ENCODE measurements at regions not wholly inside any gene's neighbourhood (a gene's known extent, or its start where the extent isn't known, plus 50 kb on each side); places are given as distances from the start of the nearest gene placed in this dataset.
A peak's percentile ranks its signal among the peaks of the same experiment; 100 is the strongest.
"Not testable (repeated sequence)": the region's sequence is repeated elsewhere in the genome, so short reads cannot be mapped to it uniquely, and the experiment has no call there.

- no peak for DNase-seq (ENCODE audit: low spot score)
Observed at GRCh38 chr3:11739706-11740105, 96.0 kb upstream of the VGLL4 start.

GRCh38 chr3:11739123-11739522, 95.4 kb upstream of the VGLL4 start:
- DNase-seq (ENCODE audit: low spot score) = no peak

- DNase-seq (ENCODE audit: low spot score) = no peak
Observed at GRCh38 chr3:11737742-11738141, 94.0 kb upstream of the VGLL4 start.

- DNase-seq (ENCODE audit: low spot score) = no peak
Observed at GRCh38 chr3:11736136-11736833, 92.6 kb upstream of the VGLL4 start.

- no peak for DNase-seq (ENCODE audit: low spot score)
Observed at GRCh38 chr3:11735638-11736037, 91.9 kb upstream of the VGLL4 start.

GRCh38 chr3:11735111-11735510, 91.4 kb upstream of the VGLL4 start:
- DNase-seq (ENCODE audit: low spot score) = not testable (repeated sequence)

GRCh38 chr3:11733914-11734313, 90.2 kb upstream of the VGLL4 start:
- no peak for DNase-seq (ENCODE audit: low spot score)

GRCh38 chr3:11727207-11727606, 83.5 kb upstream of the VGLL4 start:
- no peak for DNase-seq (ENCODE audit: low spot score)

GRCh38 chr3:11726146-11726545, 82.4 kb upstream of the VGLL4 start:
- DNase-seq (ENCODE audit: low spot score) = no peak

GRCh38 chr3:11725340-11725641, 81.6 kb upstream of the VGLL4 start:
- DNase-seq (ENCODE audit: low spot score) = not testable (repeated sequence)

GRCh38 chr3:11724615-11725339, 81.1 kb upstream of the VGLL4 start:
- DNase-seq (ENCODE audit: low spot score) = no peak

GRCh38 chr3:11721479-11721878, 77.8 kb upstream of the VGLL4 start:
- DNase-seq (ENCODE audit: low spot score) = no peak

GRCh38 chr3:11720917-11721411, 77.2 kb upstream of the VGLL4 start:
- DNase-seq (ENCODE audit: low spot score) = no peak

GRCh38 chr3:11720304-11720898, 76.7 kb upstream of the VGLL4 start:
- DNase-seq (ENCODE audit: low spot score) = peak; percentile 46

GRCh38 chr3:11719406-11720303, 75.9 kb upstream of the VGLL4 start:
- peak; percentile 76 for DNase-seq (ENCODE audit: low spot score)

GRCh38 chr3:11718637-11719405, 75.1 kb upstream of the VGLL4 start:
- DNase-seq (ENCODE audit: low spot score) = peak; percentile 25

- DNase-seq (ENCODE audit: low spot score) = no peak
Observed at GRCh38 chr3:11717768-11718636, 74.3 kb upstream of the VGLL4 start.

- no peak for DNase-seq (ENCODE audit: low spot score)
Observed at GRCh38 chr3:11717301-11717700, 73.6 kb upstream of the VGLL4 start.

- no peak for DNase-seq (ENCODE audit: low spot score)
Observed at GRCh38 chr3:11716573-11717290, 73.0 kb upstream of the VGLL4 start.

GRCh38 chr3:11713171-11713570, 69.5 kb upstream of the VGLL4 start:
- DNase-seq (ENCODE audit: low spot score) = no peak

Measured in CD4-positive, alpha-beta T cell treated with Interleukin-6 at 100 ng/mL for 8 hours (primary cell).